ENCODE measurements at regions not wholly inside any gene's neighbourhood (a gene's known extent, or its start where the extent isn't known, plus 50 kb on each side); places are given as distances from the start of the nearest gene placed in this dataset.

DNA sequence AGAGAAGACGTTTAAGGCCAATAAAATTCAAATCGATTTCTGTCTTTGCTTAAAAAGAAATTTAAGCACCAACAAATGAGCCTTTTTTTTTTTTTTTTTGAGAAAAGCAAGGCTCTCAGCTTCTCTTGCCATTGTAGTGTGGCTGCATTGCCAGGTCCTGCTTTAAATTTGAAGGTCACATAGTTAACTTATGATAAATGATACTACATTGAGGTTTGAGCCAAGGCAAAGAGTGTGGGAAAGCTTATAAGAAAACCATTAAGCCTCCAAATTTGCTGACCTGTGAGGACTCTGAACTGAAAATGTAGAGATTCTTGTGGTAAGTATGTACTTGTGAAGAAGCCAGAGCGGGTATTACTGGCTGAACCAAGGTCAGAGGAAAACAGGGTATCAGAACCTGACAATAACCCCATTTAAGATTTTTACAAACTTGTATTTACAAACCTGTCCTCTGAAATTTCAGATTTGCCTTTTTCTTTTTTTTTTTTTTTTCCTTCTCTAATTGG, 519.7 kb upstream of the RGMA start:
- TF ChIP-seq ETV6 (CRISPR knock-in tag; IDR thresholded peaks at IDR 0.05) (no peak), HMGXB4 (CRISPR knock-in tag; IDR thresholded peaks at IDR 0.05) (no peak), TEAD4 (CRISPR knock-in tag; IDR thresholded peaks at IDR 0.05) (no peak), CBFB (CRISPR knock-in tag; IDR thresholded peaks at IDR 0.05; ENCODE audit: low read depth) (no peak), ZNF512 (CRISPR knock-in tag; IDR thresholded peaks at IDR 0.05; ENCODE audit: borderline replicate concordance) (no peak), NR3C1 (CRISPR knock-in tag; conservative IDR thresholded peaks at IDR 0.05; ENCODE audit: low read depth) (no peak), NR1H2 (CRISPR knock-in tag; IDR thresholded peaks at IDR 0.05) (no peak), NFE2L1 (CRISPR knock-in tag; IDR thresholded peaks at IDR 0.05) (no peak)
- TF ChIP-seq, protein P1, sequence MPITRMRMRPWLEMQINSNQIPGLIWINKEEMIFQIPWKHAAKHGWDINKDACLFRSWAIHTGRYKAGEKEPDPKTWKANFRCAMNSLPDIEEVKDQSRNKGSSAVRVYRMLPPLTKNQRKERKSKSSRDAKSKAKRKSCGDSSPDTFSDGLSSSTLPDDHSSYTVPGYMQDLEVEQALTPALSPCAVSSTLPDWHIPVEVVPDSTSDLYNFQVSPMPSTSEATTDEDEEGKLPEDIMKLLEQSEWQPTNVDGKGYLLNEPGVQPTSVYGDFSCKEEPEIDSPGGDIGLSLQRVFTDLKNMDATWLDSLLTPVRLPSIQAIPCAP (CRISPR knock-in tag; IDR thresholded peaks at IDR 0.05), result no peak
- TF ChIP-seq, protein P2, sequence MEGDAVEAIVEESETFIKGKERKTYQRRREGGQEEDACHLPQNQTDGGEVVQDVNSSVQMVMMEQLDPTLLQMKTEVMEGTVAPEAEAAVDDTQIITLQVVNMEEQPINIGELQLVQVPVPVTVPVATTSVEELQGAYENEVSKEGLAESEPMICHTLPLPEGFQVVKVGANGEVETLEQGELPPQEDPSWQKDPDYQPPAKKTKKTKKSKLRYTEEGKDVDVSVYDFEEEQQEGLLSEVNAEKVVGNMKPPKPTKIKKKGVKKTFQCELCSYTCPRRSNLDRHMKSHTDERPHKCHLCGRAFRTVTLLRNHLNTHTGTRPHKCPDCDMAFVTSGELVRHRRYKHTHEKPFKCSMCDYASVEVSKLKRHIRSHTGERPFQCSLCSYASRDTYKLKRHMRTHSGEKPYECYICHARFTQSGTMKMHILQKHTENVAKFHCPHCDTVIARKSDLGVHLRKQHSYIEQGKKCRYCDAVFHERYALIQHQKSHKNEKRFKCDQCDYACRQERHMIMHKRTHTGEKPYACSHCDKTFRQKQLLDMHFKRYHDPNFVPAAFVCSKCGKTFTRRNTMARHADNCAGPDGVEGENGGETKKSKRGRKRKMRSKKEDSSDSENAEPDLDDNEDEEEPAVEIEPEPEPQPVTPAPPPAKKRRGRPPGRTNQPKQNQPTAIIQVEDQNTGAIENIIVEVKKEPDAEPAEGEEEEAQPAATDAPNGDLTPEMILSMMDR (IDR thresholded peaks at IDR 0.05), result no peak
- TF ChIP-seq, protein P3, sequence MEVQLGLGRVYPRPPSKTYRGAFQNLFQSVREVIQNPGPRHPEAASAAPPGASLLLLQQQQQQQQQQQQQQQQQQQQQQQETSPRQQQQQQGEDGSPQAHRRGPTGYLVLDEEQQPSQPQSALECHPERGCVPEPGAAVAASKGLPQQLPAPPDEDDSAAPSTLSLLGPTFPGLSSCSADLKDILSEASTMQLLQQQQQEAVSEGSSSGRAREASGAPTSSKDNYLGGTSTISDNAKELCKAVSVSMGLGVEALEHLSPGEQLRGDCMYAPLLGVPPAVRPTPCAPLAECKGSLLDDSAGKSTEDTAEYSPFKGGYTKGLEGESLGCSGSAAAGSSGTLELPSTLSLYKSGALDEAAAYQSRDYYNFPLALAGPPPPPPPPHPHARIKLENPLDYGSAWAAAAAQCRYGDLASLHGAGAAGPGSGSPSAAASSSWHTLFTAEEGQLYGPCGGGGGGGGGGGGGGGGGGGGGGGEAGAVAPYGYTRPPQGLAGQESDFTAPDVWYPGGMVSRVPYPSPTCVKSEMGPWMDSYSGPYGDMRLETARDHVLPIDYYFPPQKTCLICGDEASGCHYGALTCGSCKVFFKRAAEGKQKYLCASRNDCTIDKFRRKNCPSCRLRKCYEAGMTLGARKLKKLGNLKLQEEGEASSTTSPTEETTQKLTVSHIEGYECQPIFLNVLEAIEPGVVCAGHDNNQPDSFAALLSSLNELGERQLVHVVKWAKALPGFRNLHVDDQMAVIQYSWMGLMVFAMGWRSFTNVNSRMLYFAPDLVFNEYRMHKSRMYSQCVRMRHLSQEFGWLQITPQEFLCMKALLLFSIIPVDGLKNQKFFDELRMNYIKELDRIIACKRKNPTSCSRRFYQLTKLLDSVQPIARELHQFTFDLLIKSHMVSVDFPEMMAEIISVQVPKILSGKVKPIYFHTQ (CRISPR knock-in tag; IDR thresholded peaks at IDR 0.05), result no peak
- TF ChIP-seq, protein P4, sequence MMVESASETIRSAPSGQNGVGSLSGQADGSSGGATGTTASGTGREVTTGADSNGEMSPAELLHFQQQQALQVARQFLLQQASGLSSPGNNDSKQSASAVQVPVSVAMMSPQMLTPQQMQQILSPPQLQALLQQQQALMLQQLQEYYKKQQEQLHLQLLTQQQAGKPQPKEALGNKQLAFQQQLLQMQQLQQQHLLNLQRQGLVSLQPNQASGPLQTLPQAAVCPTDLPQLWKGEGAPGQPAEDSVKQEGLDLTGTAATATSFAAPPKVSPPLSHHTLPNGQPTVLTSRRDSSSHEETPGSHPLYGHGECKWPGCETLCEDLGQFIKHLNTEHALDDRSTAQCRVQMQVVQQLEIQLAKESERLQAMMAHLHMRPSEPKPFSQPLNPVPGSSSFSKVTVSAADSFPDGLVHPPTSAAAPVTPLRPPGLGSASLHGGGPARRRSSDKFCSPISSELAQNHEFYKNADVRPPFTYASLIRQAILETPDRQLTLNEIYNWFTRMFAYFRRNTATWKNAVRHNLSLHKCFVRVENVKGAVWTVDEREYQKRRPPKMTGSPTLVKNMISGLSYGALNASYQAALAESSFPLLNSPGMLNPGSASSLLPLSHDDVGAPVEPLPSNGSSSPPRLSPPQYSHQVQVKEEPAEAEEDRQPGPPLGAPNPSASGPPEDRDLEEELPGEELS (CRISPR knock-in tag; IDR thresholded peaks at IDR 0.05), result no peak
- TF ChIP-seq, protein P5, sequence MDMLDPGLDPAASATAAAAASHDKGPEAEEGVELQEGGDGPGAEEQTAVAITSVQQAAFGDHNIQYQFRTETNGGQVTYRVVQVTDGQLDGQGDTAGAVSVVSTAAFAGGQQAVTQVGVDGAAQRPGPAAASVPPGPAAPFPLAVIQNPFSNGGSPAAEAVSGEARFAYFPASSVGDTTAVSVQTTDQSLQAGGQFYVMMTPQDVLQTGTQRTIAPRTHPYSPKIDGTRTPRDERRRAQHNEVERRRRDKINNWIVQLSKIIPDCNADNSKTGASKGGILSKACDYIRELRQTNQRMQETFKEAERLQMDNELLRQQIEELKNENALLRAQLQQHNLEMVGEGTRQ (CRISPR knock-in tag; IDR thresholded peaks at IDR 0.05), result no peak
